ENCODE measurements at regions not wholly inside any gene's neighbourhood (a gene's known extent, or its start where the extent isn't known, plus 50 kb on each side); places are given as distances from the start of the nearest gene placed in this dataset.

DNA sequence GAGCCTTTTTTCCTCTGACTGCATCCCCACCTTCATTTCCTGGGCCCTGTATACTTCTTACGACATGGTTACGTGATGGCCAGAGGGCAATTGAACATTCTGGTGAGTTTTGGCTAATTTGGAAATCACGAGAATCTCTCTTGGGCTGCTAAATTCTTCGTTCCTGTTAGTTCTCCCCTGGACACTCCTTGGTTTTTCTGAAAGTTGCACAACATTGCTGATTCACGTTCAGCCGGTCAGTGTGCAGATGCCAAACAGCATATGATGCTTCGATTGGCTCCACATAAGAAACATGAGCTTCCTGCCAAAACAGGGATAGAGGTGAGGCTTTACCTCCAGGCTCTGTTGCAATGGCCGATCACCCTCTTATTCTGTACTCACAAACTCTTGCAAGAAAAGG is 119.4 kb upstream of the LY86 start:
- TF ChIP-seq, protein P1, sequence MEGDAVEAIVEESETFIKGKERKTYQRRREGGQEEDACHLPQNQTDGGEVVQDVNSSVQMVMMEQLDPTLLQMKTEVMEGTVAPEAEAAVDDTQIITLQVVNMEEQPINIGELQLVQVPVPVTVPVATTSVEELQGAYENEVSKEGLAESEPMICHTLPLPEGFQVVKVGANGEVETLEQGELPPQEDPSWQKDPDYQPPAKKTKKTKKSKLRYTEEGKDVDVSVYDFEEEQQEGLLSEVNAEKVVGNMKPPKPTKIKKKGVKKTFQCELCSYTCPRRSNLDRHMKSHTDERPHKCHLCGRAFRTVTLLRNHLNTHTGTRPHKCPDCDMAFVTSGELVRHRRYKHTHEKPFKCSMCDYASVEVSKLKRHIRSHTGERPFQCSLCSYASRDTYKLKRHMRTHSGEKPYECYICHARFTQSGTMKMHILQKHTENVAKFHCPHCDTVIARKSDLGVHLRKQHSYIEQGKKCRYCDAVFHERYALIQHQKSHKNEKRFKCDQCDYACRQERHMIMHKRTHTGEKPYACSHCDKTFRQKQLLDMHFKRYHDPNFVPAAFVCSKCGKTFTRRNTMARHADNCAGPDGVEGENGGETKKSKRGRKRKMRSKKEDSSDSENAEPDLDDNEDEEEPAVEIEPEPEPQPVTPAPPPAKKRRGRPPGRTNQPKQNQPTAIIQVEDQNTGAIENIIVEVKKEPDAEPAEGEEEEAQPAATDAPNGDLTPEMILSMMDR (IDR thresholded peaks at IDR 0.05) = no peak
- TF ChIP-seq POLR2A (IDR thresholded peaks at IDR 0.05) = no peak
- no peak for TF ChIP-seq EP300 (IDR thresholded peaks at IDR 0.05)
- TF ChIP-seq POLR2AphosphoS5 (IDR thresholded peaks at IDR 0.05) = no peak
